ENCODE measurements at regions not wholly inside any gene's neighbourhood (a gene's known extent, or its start where the extent isn't known, plus 50 kb on each side); places are given as distances from the start of the nearest gene placed in this dataset.

DNA sequence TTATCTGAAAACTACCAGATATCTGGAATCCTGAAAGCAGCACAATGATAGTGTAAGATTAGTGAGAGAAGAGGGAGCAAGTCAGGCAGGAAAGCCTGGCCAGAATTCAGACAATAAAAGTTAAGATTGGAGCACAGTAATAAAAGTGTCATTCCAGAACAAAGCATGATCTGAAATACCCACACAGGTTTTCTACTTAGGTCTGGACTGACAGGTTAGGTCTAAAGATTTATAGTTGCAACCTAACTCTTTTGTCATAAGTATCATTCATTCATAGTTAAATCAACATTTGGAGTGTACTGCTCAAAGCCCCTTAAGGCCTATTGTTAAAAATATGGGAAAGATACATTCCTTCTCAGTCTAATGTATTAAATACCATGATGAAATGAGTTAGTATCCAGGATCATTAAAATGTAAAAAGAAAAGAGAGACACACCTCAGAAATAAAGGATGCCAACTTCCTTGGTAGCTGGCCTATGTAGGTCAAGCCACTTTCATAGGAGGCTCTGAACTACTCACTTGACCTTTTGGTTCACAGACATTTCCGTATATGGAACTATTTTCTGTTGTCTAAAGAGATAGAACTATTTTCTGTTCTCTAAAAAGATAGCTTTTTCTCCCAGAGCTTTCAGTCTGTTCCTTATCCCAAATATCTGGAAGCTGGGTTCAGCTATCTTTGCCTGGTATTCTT is 105.2 kb downstream of the FAS start:
- no peak for DNase-seq (ENCODE audit: low read depth)

DNA sequence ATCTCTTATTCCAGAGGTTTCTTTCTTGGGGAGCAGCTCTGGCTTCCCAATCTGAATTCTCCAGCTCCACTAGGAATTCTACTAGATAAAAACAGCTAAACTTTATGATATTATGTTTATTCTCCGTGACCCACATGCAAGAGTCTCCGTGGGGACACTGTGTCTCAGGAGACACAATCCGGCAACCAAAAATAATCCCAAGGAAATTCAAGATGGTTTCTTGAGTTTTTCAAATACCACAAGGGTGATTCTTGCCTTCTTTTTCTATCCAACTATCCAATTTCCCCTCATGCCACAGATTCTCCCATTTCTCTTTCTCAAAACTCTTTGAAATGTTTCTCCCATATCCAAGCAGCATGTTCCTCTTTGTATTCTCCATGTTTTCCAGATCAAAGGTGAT is 103.1 kb downstream of the FAS start:
- DNase-seq (ENCODE audit: low read depth), result no peak

- DNase-seq (ENCODE audit: low read depth), result no peak
Measured at GRCh38 chr10:89092981-89093380, 102.4 kb downstream of the FAS start.

- DNase-seq (ENCODE audit: low read depth), result no peak
Measured at GRCh38 chr10:89092439-89092838, 101.8 kb downstream of the FAS start.

- DNase-seq (ENCODE audit: low read depth), result no peak
Measured at GRCh38 chr10:89091496-89091895, 100.9 kb downstream of the FAS start.

DNA sequence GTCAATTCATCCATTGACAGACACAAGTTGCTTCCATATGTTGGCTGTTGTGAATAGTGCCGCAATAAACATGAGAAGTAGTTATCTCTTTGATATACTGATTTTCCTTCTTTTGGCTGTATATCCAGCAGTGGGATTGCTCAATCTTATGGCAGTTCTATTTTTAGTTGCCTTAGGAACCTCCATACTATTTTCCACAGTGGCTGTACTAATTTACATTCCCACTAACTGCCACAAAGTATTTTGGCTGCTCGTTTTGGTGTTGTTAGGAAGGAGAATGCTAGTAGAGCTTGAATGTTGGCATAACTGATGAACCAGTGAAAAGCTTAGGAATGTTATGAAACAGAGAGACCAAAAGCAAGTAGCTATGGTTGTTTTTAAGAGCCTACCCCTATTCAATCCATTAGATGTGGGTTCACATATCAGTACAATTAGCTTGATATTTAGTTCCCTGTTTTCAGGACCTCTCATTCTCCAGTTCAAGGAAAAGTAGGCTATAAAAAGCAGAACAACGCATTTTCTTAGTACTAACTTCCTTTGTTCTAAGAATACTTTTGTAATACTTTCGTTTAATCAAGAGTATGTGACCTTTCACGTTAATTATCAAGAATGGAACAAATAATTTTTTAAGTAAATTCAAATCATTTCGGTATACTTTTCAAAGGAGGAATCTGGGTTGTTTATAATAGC is 100.3 kb downstream of the FAS start:
- DNase-seq (ENCODE audit: low read depth), result no peak

DNA sequence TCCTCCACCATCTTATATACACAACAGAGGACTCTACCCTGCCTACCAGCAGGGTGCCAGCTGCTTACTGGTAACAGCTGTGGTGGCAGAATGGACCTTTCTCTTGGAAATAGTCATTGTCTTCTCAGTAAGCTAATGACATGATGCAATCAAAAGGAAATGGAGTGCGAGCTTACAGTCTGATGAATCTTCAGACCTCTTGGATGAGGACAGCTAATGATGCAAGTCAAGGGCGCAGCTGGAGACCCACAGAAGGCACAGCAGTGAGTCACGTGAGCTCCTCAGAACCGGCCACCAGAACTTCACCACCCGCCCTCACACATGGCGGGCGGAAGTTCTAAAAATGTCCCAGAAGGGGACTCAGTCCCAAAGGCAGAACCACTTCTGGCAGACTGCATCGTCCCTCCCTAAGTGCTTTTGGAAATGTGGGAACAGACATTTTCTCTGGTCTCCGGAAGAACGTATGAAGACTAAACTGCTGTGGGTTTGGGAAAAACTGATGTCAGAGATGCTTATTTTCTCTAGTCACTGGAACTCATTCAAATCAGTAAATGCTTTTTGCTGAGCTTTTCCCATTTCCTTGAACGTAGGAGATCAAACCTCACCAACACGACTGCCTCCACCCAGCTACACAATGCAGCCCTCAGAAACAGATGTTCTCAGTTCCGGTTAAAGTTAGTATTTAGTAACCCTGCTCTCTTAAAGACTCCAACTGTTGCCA is 96.4 kb downstream of the FAS start:
- peak; percentile 1 for DNase-seq (ENCODE audit: low read depth)

DNA sequence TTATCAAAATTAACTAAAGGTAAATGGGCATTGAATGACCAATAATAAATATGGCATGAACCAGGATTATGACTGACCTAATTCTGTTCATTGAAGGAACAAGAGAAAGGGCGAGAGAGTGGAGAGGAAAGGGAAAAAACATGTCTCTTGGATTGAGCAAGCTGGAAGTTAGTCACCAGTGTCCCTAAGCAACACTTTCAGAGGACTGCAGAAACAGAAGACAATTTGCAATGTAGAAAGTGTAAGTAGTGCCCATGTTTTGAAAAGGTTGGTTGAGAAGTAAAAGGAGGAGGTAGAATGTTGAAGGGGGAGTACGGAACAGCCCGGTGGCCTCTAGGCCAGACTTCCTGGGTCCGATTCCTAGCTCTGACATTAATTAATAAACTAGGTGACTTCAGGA is 94.6 kb downstream of the FAS start:
- no peak for DNase-seq (ENCODE audit: low read depth)

GRCh38 chr10:89082086-89082485 is 91.5 kb downstream of the FAS start:
- no peak for DNase-seq (ENCODE audit: low read depth)

DNA sequence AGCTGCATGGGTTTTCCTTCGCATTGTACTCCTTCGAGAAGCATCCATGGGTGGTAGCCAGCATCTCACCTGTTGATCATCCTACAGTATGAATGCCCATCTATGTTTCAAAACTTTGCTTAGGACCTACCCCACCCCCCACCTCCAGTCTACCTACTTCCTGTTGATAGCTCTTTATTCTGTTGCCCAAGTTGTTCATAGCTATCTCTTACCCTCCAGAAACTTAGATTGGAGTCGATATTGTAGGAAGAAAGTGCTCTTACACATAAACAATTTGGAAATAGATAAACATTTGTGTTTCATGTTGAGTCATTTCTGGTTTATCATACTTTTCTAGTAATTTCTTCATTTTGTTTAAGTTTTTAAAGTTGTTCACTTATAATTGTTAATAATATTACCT is 90.1 kb downstream of the FAS start:
- no peak for DNase-seq (ENCODE audit: low read depth)

- no peak for DNase-seq (ENCODE audit: low read depth)
Measured at GRCh38 chr10:89079961-89080360, 89.4 kb downstream of the FAS start.

DNA sequence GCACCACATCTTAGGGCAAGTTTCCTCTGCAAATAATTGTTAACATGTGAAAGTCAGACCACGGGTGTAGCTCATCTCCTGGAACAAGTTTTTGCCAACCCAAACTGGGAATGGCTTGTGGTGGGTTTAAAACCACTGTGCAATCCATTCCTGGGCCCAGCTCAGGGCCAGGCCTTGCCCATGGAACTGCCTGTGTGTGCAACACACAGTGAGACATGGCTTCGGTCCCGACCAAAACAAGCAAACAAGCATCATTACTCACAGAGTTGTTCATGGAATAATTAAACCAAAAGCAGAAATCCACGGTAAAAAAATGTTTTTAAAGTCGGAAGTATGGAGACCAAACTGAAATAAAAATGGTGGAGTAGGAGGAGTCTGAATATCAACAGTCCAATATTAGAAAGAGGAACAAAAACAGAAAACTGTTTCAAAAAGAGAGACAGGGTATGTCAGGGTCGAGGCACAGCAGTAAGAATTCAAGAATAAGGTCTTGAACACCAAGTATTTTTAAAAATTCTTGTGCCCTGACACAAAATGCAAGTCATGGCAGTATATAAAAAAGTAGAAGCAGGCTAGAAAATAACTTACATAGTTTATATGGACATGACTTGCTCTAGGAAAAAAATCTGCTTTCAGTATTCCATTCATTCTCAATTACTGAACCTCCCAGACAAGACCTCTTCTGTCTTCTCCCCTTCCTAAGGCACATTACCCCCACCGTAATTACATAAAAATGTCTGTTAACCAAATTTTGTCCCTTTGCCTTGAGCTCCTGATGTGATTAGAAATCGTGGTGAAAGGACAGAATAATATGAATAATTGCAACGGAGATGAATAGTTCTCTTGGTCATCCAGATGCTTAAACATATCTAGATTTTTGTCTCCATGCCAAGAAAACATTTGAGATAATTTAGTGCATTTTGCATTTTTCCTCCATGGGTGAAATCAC is 88.4 kb downstream of the FAS start:
- DNase-seq (ENCODE audit: low read depth), result no peak

DNA sequence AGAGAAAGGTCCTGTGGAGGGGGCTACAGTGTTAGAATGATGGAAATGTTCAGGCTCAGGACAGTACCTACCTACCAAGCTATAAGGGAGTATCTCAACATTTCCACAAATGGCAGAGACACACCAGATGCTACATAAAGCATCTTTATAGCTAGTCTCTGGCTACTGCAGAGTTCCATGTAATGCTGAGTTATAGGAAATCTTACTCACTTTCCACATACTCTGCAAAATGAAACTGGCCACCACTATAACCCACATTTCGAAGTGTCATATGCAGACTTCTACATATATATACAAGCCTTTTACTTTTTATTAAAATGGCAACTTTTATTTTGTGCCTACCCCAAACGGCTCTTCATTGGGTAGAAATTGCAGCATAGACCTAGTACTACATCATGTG is 85.5 kb downstream of the FAS start:
- DNase-seq (ENCODE audit: low read depth), result no peak

- no peak for DNase-seq (ENCODE audit: low read depth)
Measured at GRCh38 chr10:89075631-89076030, 85.0 kb downstream of the FAS start.

- no peak for DNase-seq (ENCODE audit: low read depth)
Measured at GRCh38 chr10:89074120-89074519, 83.5 kb downstream of the FAS start.

DNA sequence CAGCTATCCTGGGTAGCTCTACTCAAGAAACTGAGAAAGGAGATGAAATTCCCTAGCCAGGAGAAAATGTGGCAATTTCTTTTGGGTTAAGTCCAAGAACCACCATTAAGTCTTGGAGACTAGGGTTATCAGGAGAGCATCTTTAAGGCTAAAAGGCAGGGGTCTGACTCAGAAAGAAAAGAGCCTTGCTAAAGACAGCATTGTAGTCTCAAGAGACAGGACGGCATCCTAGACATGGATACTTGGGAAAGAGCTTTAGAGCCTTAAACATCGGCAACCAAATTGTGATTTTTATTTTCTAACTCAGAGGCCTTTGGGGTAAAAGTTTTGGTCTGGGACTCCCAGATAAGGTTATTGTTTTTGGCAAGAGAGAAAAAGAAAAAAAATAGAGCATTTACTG is 83.1 kb downstream of the FAS start:
- no peak for DNase-seq (ENCODE audit: low read depth)

DNA sequence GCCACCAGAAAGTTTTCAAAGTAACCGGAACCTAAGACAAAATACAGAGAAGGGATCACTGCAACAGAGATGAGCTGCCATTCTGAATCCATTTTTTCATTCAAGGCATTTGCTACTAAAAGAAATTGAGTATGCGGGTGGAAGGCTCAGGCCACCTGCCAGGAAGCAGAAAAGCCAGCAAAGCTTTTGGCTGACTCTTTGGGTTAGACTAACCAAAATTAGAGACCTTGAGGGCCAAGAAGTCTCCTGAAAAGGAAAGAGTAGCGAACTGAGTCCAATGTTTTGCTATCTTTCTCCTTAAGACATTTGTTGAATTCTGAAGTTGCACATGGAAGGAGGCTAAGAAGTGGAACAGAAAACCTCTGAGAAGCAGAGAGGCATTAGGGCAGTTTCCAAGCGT is 79.0 kb downstream of the FAS start:
- no peak for DNase-seq (ENCODE audit: low read depth)

Measured in activated T-helper 1 cell treated with Interleukin-2 at 50 U/mL for 16 hours (primary cell).